Hypothalamus (tissue), 51 donors: ENCODE measurements at regions not wholly inside any gene's neighbourhood (a gene's known extent, or its start where the extent isn't known, plus 50 kb on each side); places are given as distances from the start of the nearest gene placed in this dataset.
"Not testable (repeated sequence)": the region's sequence is repeated elsewhere in the genome, so short reads cannot be mapped to it uniquely, and the experiment has no call there.

Source experiments
- DNase-seq, 51 donors: peaks; one replicate each; lab custom pipeline; 2025; lab: John Stamatoyannopoulos, UW

- DNase-seq: no peak
Measured at GRCh38 chr3:10623578-10624275, 118.3 kb upstream of the ATP2B2 start.

- no peak for DNase-seq
Measured at GRCh38 chr3:10625323-10625722, 119.9 kb upstream of the ATP2B2 start.

GRCh38 chr3:10627884-10628572, 122.6 kb upstream of the ATP2B2 start:
- no peak for DNase-seq

- DNase-seq: no peak
Measured at GRCh38 chr3:10628891-10629670, 123.7 kb upstream of the ATP2B2 start.

GRCh38 chr3:10629671-10630040, 124.3 kb upstream of the ATP2B2 start:
- DNase-seq: no peak

- no peak for DNase-seq
Measured at GRCh38 chr3:10631224-10631623, 125.8 kb upstream of the ATP2B2 start.

- no peak for DNase-seq
Measured at GRCh38 chr3:10632125-10632524, 126.7 kb upstream of the ATP2B2 start.

- no peak for DNase-seq
Measured at GRCh38 chr3:10632741-10633140, 127.4 kb upstream of the ATP2B2 start.

GRCh38 chr3:10635446-10636076, 130.2 kb upstream of the ATP2B2 start:
- no peak for DNase-seq

- no peak for DNase-seq
Measured at GRCh38 chr3:10637342-10637741, 132.0 kb upstream of the ATP2B2 start.

- no peak for DNase-seq
Measured at GRCh38 chr3:10638466-10638865, 133.1 kb upstream of the ATP2B2 start.

- DNase-seq: peak in 1 of 51 donors; percentile 16
Measured at GRCh38 chr3:10641760-10642159, 136.4 kb upstream of the ATP2B2 start.

GRCh38 chr3:10644189-10644588, 138.8 kb upstream of the ATP2B2 start:
- DNase-seq: no peak

- DNase-seq: no peak
Measured at GRCh38 chr3:10645800-10646199, 140.4 kb upstream of the ATP2B2 start.

GRCh38 chr3:10646531-10647335, 141.3 kb upstream of the ATP2B2 start:
- no peak for DNase-seq

- no peak for DNase-seq
Measured at GRCh38 chr3:10647376-10647775, 142.0 kb upstream of the ATP2B2 start.

GRCh38 chr3:10648181-10648580, 142.8 kb upstream of the ATP2B2 start:
- no peak for DNase-seq

- not testable (repeated sequence) for DNase-seq
Measured at GRCh38 chr3:10649463-10649862, 144.1 kb upstream of the ATP2B2 start.

GRCh38 chr3:10651506-10651905, 146.1 kb upstream of the ATP2B2 start:
- DNase-seq: no peak

- no peak for DNase-seq
Measured at GRCh38 chr3:10653241-10653640, 147.9 kb upstream of the ATP2B2 start.
